Fibroblast of lung (primary cell): ENCODE measurements at regions not wholly inside any gene's neighbourhood (a gene's known extent, or its start where the extent isn't known, plus 50 kb on each side); places are given as distances from the start of the nearest gene placed in this dataset.

Source experiments
- DNase-seq, 2 donors: peaks; one replicate each; pipeline versions ENCODE4 v3.0.0 to v3.0.0-alpha.2; 2010; ENCODE audit warnings: low read depth in 2 of 2
- H2AFZ ChIP-seq: 2 replicates; pipeline ENCODE4 v1.5.1; 2012; ENCODE audit warnings: low read length, control low read depth, inconsistent platforms
- H3K27ac ChIP-seq: 2 replicates; pipeline ENCODE4 v1.5.1; 2011; ENCODE audit warnings: low read length, control low read depth; ENCODE audit not compliant: insufficient read depth
- H3K27me3 ChIP-seq: 2 replicates; pipeline ENCODE4 v1.5.1; 2011; ENCODE audit warnings: mild to moderate bottlenecking, low read length; ENCODE audit not compliant: control insufficient read depth, insufficient read depth
- H3K36me3 ChIP-seq: 2 replicates; pipeline ENCODE4 v1.5.1; 2011; ENCODE audit warnings: low read length; ENCODE audit not compliant: control insufficient read depth, insufficient read depth
- H3K4me1 ChIP-seq: 2 replicates; pipeline ENCODE4 v1.5.1; 2011; ENCODE audit warnings: low read length; ENCODE audit not compliant: control insufficient read depth, insufficient read depth; ENCODE audit errors: extremely low read depth
- H3K4me2 ChIP-seq: 2 replicates; pipeline ENCODE4 v1.5.1; 2011; ENCODE audit warnings: low read length, control low read depth; ENCODE audit not compliant: insufficient read depth; ENCODE audit errors: extremely low read depth
- H3K4me3 ChIP-seq, 4 experiments: fragments of 200-600 bp in 1 of 4; sonication (generic) in 1 of 4; replicated peaks in 1 of 4; 2 replicates each; pipeline ENCODE4 v1.5.1; 2011 to 2016; ENCODE audit warnings: low read length in 4 of 4, low read depth in 3 of 4, mild to moderate bottlenecking in 3 of 4, control low read depth in 2 of 4, inconsistent platforms in 1 of 4, mixed read lengths in 1 of 4; ENCODE audit not compliant: insufficient read depth in 1 of 4; ENCODE audit errors: control extremely low read depth in 1 of 4
- H3K79me2 ChIP-seq: 2 replicates; pipeline ENCODE4 v1.5.1; 2012; ENCODE audit warnings: mild to moderate bottlenecking, low read length, inconsistent platforms; ENCODE audit not compliant: control insufficient read depth, insufficient read depth
- H3K9ac ChIP-seq: 2 replicates; pipeline ENCODE4 v1.5.1; 2011; ENCODE audit warnings: mild to moderate bottlenecking, low read length, control low read depth; ENCODE audit not compliant: insufficient read depth
- H3K9me3 ChIP-seq: 2 replicates; pipeline ENCODE4 v1.5.1; 2012; ENCODE audit warnings: low read depth, low read length; ENCODE audit not compliant: control insufficient read depth, insufficient read depth
- H4K20me1 ChIP-seq: 2 replicates; pipeline ENCODE4 v1.5.1; 2011; ENCODE audit warnings: low read length; ENCODE audit not compliant: control insufficient read depth, insufficient read depth; ENCODE audit errors: extremely low read depth
- CTCF ChIP-seq, 2 donors: IDR thresholded peaks in 1 of 2; conservative IDR thresholded peaks in 1 of 2; 1 replicate in 1 of 2; 2 replicates in 1 of 2; pipeline ENCODE4 v1.5.1; 2011 to 2012; ENCODE audit warnings: low read length in 2 of 2, control low read depth in 1 of 2, inconsistent platforms in 1 of 2, low read depth in 1 of 2, mild to moderate bottlenecking in 1 of 2
- EZH2 ChIP-seq: IDR thresholded peaks from 2 replicates; pipeline ENCODE4 v1.5.1; 2012; ENCODE audit warnings: low read length, control low read depth, mild to moderate bottlenecking; ENCODE audit errors: missing control alignments

DNA sequence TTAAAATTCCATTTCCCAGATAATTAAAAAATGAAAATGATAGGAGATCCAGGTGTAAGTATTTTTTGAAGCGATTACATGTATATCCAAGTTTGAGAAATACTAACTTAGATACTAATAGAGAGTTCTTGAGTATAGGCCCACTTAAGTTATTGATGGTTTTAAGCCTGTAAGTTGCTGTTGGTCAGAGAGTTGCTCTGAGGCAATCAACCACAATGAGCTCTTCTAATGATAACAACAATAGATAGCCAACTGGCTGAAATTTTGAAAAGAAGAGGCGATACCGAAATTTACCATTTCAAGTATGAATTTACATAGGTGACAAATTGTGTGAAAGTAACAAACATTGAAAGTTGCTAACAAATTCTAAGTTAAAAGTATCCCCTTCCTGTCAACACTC is 209.5 kb downstream of the MANEA start:
- no peaks in the 10 kb centered on the region for H3K36me3 ChIP-seq
- no peaks in the 10 kb centered on the region for H3K9me3 ChIP-seq
- no peaks in the 10 kb centered on the region for H3K27me3 ChIP-seq
- TF ChIP-seq EZH2 = no peak
- no peak for TF ChIP-seq CTCF (conservative IDR thresholded peaks at IDR 0.05 in 1 of 2, IDR thresholded peaks at IDR 0.05 in 1 of 2; ENCODE audit: low read depth in 1 of 2, low read length in 2 of 2)
- H3K4me1 ChIP-seq = no peaks in the 10 kb centered on the region
- no peak overlapping the region for H2AFZ ChIP-seq
- no peak overlapping the region for H3K27ac ChIP-seq
- no peaks in the 10 kb centered on the region for H4K20me1 ChIP-seq
- H3K4me2 ChIP-seq = no peak overlapping the region
- H3K79me2 ChIP-seq = no peaks in the 10 kb centered on the region
- H3K4me3 ChIP-seq = no peak overlapping the region
- no peak for DNase-seq
- H3K9ac ChIP-seq = no peak overlapping the region

DNA sequence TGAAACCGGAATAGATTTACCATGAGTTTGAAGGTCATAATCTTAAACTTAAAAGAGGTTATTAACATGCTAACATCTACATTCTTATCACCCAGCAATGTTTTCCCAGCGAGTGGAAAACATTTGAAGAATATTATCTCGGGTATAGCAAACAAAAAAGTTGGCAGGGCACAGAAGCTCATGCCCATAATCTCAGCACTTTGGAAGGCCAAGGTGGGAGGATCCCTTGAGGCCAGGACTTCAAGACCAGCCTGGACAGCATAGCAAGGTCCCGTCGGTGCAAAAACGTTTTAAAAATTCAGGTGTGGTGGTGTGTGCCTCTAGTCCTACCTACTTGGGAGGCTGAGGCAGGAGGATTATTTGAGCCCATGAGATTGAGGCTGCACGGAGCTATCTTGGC is 213.5 kb downstream of the MANEA start:
- no peaks in the 10 kb centered on the region for H3K79me2 ChIP-seq
- no peaks in the 10 kb centered on the region for H3K4me1 ChIP-seq

DNA sequence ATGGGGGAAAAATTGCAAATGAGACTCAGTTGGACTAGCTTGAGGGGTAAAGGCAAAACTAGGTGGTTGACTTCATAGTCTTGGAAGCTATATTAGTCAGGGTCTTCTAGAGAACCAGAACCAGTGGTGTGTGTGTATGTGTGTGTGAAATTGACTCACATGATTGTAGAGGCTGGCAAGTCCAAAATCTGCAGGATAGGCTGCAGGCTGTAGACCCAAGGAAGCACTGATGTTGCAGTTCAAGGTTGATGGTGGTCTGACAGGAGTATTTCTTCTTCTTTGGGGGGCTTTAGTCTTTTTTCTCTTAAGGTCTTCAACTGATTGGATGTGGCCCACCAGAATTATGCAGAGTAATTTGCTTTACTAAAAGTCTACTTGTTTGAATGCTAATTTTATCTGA is 217.4 kb downstream of the MANEA start:
- no peaks in the 10 kb centered on the region for H3K79me2 ChIP-seq
- TF ChIP-seq CTCF (conservative IDR thresholded peaks at IDR 0.05 in 1 of 2, IDR thresholded peaks at IDR 0.05 in 1 of 2; ENCODE audit: low read depth in 1 of 2, low read length in 2 of 2) (no peak), EZH2 (no peak)
- H3K4me2 ChIP-seq = no peak overlapping the region
- no peak overlapping the region for H2AFZ ChIP-seq
- no peak overlapping the region for H3K9ac ChIP-seq
- H3K4me1 ChIP-seq = no peaks in the 10 kb centered on the region
- no peaks in the 10 kb centered on the region for H4K20me1 ChIP-seq
- no peaks in the 10 kb centered on the region for H3K27me3 ChIP-seq
- DNase-seq = no peak
- no peak overlapping the region for H3K4me3 ChIP-seq
- H3K36me3 ChIP-seq = no peaks in the 10 kb centered on the region
- H3K27ac ChIP-seq = no peak overlapping the region
- no peaks in the 10 kb centered on the region for H3K9me3 ChIP-seq

More for the DNA sequence above, 213.5 kb downstream of the MANEA start:
- Histone ChIP-seq H3K36me3 (no peaks in the 10 kb centered on the region), H3K27me3 (no peaks in the 10 kb centered on the region), H3K4me2 (no peak overlapping the region), H2AFZ (no peak overlapping the region), H3K9me3 (no peaks in the 10 kb centered on the region), H3K9ac (no peak overlapping the region), H3K4me3 (no peak overlapping the region), H4K20me1 (no peaks in the 10 kb centered on the region), H3K27ac (no peak overlapping the region)
- no peak for DNase-seq
- TF ChIP-seq CTCF (conservative IDR thresholded peaks at IDR 0.05 in 1 of 2, IDR thresholded peaks at IDR 0.05 in 1 of 2; ENCODE audit: low read depth in 1 of 2, low read length in 2 of 2) = no peak
- TF ChIP-seq EZH2 = no peak
